ENCODE measurements at regions not wholly inside any gene's neighbourhood (a gene's known extent, or its start where the extent isn't known, plus 50 kb on each side); places are given as distances from the start of the nearest gene placed in this dataset.

GRCh38 chr3:90032980-90033641 is 925.7 kb downstream of the EPHA3 start (continued):
- TF ChIP-seq RAD21 (IDR thresholded peaks at IDR 0.05 in 1 of 2, conservative IDR thresholded peaks at IDR 0.05 in 1 of 2; ENCODE audit: low read depth in 2 of 2, low read length in 2 of 2) = no peak

Measured in H1 (cell line).